OCI-LY1 (cell line): ENCODE measurements at regions not wholly inside any gene's neighbourhood (a gene's known extent, or its start where the extent isn't known, plus 50 kb on each side); places are given as distances from the start of the nearest gene placed in this dataset.

ENCODE experiments used
- H2AFZ ChIP-seq: fragments of 200-600 bp; sonication (generic), shearing (Covaris generic); 2 replicates; pipeline ENCODE4 v1.6.0; 2014; ENCODE audit warnings: antibody characterized with exemption, mild to moderate bottlenecking, low read length
- H3F3A ChIP-seq: fragments of 200-600 bp; sonication (generic), shearing (Covaris generic); 2 replicates; pipeline ENCODE4 v1.6.0; 2014; ENCODE audit warnings: mild to moderate bottlenecking, antibody characterized with exemption, low read length, moderate library complexity; ENCODE audit not compliant: insufficient read depth
- H3K27ac ChIP-seq: fragments of 200-600 bp; sonication (generic); 2 replicates; pipeline ENCODE4 v1.5.1; 2014; ENCODE audit warnings: low read length, mixed run types, mild to moderate bottlenecking, low read depth; ENCODE audit not compliant: poor library complexity, severe bottlenecking
- H3K27me3 ChIP-seq: fragments of 200-600 bp; sonication (generic); 2 replicates; pipeline ENCODE4 v1.6.0; 2014; ENCODE audit warnings: antibody characterized with exemption, mild to moderate bottlenecking, low read length, moderate library complexity; ENCODE audit not compliant: insufficient read depth
- H3K36me3 ChIP-seq: fragments of 200-600 bp; sonication (generic); 2 replicates; pipeline ENCODE4 v1.6.1; 2014; ENCODE audit warnings: mild to moderate bottlenecking, antibody characterized with exemption, low read length, moderate library complexity, mixed read lengths; ENCODE audit not compliant: insufficient read depth
- H3K4me1 ChIP-seq: fragments of 200-600 bp; sonication (generic); 2 replicates; pipeline ENCODE4 v1.5.1; 2014; ENCODE audit warnings: mild to moderate bottlenecking, low read length, moderate library complexity; ENCODE audit not compliant: insufficient read depth, severe bottlenecking
- H3K4me2 ChIP-seq: fragments of 200-600 bp; sonication (generic), shearing (Covaris generic); 2 replicates; pipeline ENCODE4 v1.6.1; 2014; ENCODE audit warnings: low read length
- H3K4me3 ChIP-seq: fragments of 200-600 bp; sonication (generic); 2 replicates; pipeline ENCODE4 v1.5.1; 2014; ENCODE audit warnings: low read length, low read depth, mild to moderate bottlenecking, mixed read lengths; ENCODE audit not compliant: poor library complexity, severe bottlenecking
- H3K79me2 ChIP-seq: fragments of 200-600 bp; shearing (Covaris generic); 2 replicates; pipeline ENCODE4 v1.6.1; 2016; ENCODE audit warnings: mixed run types, low read length, mixed read lengths; ENCODE audit not compliant: insufficient read depth
- H3K9ac ChIP-seq: fragments of 200-600 bp; sonication (generic), shearing (Covaris generic); 2 replicates; pipeline ENCODE4 v1.6.1; 2014; ENCODE audit warnings: mild to moderate bottlenecking, low read length, mixed read lengths
- H3K9me2 ChIP-seq: fragments of 200-600 bp; sonication (generic), shearing (Covaris generic); 2 replicates; pipeline ENCODE4 v1.6.1; 2014; ENCODE audit warnings: low read depth, mild to moderate bottlenecking, low read length, mixed read lengths
- H3K9me3 ChIP-seq: fragments of 200-600 bp; shearing (Covaris generic); 2 replicates; pipeline ENCODE4 v1.6.1; 2014; ENCODE audit warnings: low read length, mixed read lengths
- H4K20me1 ChIP-seq: fragments of 200-600 bp; sonication (generic), shearing (Covaris generic); 2 replicates; pipeline ENCODE4 v1.6.0; 2016; ENCODE audit warnings: mild to moderate bottlenecking, low read length; ENCODE audit not compliant: insufficient read depth
- EZH2 ChIP-seq: fragments of 200-600 bp; sonication (generic), shearing (Covaris generic); IDR thresholded peaks from 2 replicates; pipeline ENCODE4 v1.8.0; 2017; ENCODE audit warnings: borderline replicate concordance, mixed run types, mild to moderate bottlenecking, antibody characterized with exemption, low read length, moderate library complexity, mixed read lengths
- TF ChIP-seq, protein P1 (sequence below): fragments of 200-600 bp; sonication (generic), shearing (Covaris generic); IDR thresholded peaks from 2 replicates; pipeline ENCODE4 v1.5.1; 2017; ENCODE audit warnings: mild to moderate bottlenecking, antibody characterized with exemption, low read length, moderate library complexity, mixed read lengths

DNA sequence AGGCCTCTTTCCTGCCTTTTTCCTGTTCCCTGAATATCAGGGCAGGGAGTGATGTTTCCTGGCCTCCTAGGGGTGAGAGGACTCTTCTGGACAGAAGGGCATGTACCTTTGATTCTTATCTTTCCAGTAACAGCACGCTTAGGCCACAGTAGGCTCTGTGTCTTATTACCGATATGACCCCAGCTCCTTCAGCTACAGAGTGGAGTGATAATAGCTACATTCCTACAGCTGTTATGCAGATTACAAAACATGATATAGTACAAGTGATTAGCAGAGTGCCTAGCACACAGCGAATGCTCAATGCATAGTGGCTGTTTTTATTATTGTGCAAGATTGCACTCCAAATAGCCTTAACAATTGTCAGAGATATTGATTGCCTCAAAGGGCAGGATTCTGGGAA is 574.2 kb downstream of the CCSER2 start:
- TF ChIP-seq, protein P1, sequence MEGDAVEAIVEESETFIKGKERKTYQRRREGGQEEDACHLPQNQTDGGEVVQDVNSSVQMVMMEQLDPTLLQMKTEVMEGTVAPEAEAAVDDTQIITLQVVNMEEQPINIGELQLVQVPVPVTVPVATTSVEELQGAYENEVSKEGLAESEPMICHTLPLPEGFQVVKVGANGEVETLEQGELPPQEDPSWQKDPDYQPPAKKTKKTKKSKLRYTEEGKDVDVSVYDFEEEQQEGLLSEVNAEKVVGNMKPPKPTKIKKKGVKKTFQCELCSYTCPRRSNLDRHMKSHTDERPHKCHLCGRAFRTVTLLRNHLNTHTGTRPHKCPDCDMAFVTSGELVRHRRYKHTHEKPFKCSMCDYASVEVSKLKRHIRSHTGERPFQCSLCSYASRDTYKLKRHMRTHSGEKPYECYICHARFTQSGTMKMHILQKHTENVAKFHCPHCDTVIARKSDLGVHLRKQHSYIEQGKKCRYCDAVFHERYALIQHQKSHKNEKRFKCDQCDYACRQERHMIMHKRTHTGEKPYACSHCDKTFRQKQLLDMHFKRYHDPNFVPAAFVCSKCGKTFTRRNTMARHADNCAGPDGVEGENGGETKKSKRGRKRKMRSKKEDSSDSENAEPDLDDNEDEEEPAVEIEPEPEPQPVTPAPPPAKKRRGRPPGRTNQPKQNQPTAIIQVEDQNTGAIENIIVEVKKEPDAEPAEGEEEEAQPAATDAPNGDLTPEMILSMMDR, result no peak
- Histone ChIP-seq H3K9ac (no peak overlapping the region), H3K9me2 (no peaks in the 10 kb centered on the region), H3K79me2 (no peaks in the 10 kb centered on the region), H3K36me3 (no peaks in the 10 kb centered on the region), H2AFZ (no peak overlapping the region), H3F3A (no peaks in the 10 kb centered on the region), H3K27ac (no peak overlapping the region), H3K27me3 (no peaks in the 10 kb centered on the region), H3K4me3 (no peak overlapping the region), H3K4me2 (no peak overlapping the region), H3K4me1 (no peaks in the 10 kb centered on the region), H3K9me3 (no peaks in the 10 kb centered on the region), H4K20me1 (no peaks in the 10 kb centered on the region)

DNA sequence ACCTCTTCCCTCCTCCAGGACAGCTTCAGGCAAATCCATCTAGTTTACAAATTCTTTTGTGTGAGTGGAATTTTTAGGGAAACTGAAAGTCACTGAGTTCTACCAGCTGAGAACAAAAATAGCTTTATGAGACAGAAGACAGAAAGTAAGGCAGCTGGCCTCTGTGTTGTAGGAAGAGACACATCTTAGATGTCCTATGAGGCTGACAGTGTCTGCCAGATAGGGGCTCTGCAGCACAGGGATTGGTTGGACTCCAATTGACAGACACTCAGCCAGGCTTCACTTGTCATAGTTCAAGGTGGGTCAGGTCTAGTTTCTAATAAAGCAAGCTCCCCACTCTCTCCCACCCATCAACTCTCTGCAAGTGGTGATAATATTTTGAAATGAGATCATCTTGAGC is 574.9 kb downstream of the CCSER2 start:
- no peaks in the 10 kb centered on the region for H3F3A ChIP-seq
- no peak overlapping the region for H3K4me2 ChIP-seq

DNA sequence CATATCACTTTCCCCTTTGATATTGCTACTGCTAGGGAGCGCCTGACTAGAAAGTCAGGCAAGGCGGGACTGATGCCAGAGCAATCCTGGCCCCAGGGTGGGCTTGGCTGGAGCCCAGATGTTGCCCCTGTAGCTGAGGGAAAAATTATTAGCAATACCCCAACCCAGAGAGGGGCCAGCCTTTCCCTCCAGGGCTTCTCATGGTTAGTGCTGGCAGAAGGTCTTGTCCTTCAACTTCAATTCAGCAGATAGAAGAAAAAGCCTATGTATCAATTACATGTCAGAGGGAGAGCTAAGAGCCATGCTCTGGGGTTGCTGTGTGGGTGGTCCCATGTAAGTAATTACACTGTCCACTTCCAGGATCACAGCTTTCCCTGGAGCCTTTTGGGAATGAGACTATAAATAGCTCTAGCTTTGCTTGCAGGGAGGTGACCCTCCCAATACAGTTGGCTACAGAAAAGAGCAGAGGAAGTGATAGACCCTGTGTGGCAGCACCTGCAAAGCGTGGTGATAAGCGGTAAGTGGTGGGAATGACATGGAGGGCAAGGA is 579.1 kb downstream of the CCSER2 start:
- no peak overlapping the region for H2AFZ ChIP-seq

More for the DNA sequence above, 574.9 kb downstream of the CCSER2 start:
- no peak overlapping the region for H3K27ac ChIP-seq
- no peaks in the 10 kb centered on the region for H3K79me2 ChIP-seq
- no peak overlapping the region for H3K4me3 ChIP-seq
- H2AFZ ChIP-seq, result no peak overlapping the region
- no peak overlapping the region for H3K9ac ChIP-seq
- no peaks in the 10 kb centered on the region for H3K4me1 ChIP-seq
- no peaks in the 10 kb centered on the region for H3K36me3 ChIP-seq
- H3K9me3 ChIP-seq, result no peaks in the 10 kb centered on the region
- H3K27me3 ChIP-seq, result no peaks in the 10 kb centered on the region
- H3K9me2 ChIP-seq, result no peaks in the 10 kb centered on the region
- no peaks in the 10 kb centered on the region for H4K20me1 ChIP-seq
- TF ChIP-seq, protein P1, result no peak
- TF ChIP-seq EZH2, result no peak

More for the DNA sequence above, 579.1 kb downstream of the CCSER2 start:
- Histone ChIP-seq H3K4me2 (no peak overlapping the region), H3K27me3 (no peaks in the 10 kb centered on the region), H3K27ac (no peak overlapping the region), H3F3A (no peaks in the 10 kb centered on the region), H3K4me3 (no peak overlapping the region), H3K79me2 (no peaks in the 10 kb centered on the region), H3K9me3 (no peaks in the 10 kb centered on the region), H3K9me2 (no peaks in the 10 kb centered on the region), H3K4me1 (no peaks in the 10 kb centered on the region), H3K36me3 (no peaks in the 10 kb centered on the region), H4K20me1 (no peaks in the 10 kb centered on the region), H3K9ac (no peak overlapping the region)
- no peak for TF ChIP-seq EZH2
- TF ChIP-seq, protein P1, result no peak
